ENCODE measurements at regions not wholly inside any gene's neighbourhood (a gene's known extent, or its start where the extent isn't known, plus 50 kb on each side); places are given as distances from the start of the nearest gene placed in this dataset.

DNA sequence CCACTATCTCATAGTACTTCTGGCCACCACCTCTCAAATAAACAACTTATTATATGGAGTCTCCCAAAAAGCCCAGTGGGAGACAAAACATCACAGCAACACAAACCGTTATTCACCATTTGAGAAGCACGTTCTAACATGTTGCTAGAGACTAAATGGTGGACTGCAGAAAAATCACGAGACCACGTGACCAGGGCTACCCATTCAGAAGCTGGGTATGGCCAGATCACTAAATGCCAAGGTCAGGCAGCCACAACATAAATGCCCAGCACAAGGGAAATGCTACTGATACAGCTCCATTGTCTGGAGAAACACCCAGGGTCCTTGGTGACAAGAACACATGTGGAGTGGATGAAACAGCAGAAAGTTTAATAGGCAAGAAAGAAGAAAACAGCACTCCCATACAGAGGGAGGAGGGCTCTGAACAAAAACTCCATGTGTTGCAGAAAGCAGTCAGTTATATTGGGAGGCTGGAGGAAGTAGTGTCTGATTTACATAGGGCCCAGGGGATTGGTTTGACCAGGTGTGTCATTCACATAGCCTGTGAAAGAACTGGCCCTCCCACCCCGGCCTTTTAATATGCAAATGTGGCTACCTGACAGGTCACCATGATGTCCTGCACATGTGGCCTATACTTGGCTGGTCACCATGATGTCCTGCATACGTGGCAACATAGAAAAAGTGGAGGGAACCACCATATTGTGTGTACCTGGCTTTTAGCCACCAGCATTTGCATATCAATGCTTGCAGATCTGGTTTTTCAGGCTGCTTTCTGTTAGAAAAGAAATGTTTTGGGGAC lies 97.2 kb downstream of the TRIM36 start:
- DNase-seq (ENCODE audit: low read depth in 2 of 2, low spot score in 1 of 2): no peak

DNA sequence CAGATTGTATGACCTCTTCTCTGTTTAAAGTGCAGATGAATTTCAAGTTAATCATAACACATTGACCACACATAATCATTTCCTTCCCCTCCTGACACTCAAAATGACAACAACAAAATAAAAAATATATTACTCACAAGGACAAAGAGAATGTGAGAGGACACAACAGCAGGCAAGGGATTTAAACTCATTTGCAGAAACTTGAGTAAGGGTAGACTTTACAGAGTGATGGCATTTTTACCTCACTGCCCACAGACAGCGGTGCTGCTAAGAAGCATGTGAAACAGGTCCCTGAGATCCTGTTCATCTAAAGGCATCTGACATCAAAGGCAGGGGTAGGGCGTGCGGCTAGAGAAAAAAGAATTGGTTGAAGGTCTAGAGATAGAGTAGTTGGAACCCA lies 99.0 kb downstream of the TRIM36 start:
- no peak for DNase-seq (ENCODE audit: low read depth in 2 of 2, low spot score in 1 of 2)

DNA sequence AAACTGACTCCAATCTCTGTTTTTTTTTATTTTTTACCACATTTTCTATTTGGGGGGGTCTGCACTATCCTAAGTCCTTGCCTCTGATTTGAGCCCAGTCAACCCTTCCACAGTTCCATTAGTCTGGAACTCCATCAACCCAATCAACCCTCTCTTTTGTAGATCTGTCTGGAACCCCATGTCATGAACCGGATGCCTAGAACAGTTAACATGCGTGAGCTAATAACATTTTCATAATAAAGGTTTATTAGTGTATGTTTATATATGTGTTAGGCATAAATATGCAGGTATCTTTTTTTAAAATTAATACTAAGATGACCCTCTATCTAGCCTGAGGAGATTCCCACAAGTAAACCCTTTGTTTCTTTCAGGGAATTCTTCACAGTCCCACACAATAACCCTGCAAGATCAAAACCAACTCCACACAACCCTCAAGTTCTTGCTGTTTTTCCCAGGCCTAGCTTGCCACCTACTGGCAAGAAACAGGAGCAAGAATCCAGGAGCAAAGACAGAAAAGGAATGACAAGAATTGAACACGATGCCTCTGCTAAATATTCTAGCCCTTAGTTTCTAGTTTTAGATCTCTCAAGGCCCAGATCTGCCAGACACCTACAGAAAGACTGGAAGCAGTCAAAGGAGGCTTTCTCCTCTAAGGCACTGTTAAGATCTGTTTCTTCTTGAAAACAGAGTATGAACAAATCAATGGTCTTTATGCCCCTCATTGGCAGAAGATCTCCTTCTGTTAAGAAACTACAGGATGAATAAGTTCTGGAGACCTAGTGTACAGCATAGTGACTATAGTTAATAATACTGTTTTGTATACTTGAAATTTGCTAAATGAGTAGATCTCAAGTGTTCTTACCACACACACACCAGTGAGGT lies 100.4 kb downstream of the TRIM36 start:
- no peak for DNase-seq (ENCODE audit: low read depth in 2 of 2, low spot score in 1 of 2)

DNA sequence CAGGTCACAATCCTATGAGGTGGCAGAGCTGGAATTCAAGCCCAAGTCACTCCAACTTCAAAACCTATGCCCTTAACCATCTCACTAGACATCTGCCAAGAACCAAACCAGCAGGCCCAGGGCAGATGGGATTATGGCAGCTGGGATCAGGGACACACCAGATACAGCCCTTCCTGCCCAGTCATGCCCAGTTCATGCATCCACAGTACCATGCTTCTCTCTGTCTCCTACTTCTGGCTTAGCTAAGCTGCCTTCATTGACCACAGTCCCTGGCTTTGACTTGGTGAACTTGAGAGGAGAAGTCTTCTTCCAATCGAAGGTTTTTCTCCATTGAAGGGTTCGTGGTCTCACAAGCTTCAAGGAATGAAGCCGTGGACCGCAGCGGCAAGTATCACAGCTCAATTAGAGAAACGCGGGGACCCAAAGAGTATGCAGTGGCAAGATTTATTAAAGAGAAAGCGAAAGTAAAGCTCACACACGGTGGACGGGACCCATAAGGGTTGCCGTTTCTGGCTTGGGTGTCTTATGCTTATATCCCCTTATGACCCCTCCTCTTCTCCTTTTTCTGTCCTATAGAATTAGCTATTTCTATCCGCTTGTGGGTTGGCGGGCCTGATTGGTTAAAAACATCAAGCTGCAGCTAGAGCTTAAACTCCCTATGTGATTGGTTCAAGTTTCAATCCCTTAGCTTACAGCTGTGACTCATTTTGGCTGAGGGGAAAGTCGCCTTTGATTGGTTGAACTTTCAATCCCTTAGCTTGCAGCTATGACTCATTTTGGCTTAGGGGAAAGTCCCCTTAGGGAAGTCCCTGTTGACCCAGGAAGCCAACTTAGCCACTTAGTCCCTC lies 101.2 kb downstream of the TRIM36 start:
- DNase-seq (ENCODE audit: low read depth in 2 of 2, low spot score in 1 of 2): peak in 1 of 2 donors; percentile 6

DNA sequence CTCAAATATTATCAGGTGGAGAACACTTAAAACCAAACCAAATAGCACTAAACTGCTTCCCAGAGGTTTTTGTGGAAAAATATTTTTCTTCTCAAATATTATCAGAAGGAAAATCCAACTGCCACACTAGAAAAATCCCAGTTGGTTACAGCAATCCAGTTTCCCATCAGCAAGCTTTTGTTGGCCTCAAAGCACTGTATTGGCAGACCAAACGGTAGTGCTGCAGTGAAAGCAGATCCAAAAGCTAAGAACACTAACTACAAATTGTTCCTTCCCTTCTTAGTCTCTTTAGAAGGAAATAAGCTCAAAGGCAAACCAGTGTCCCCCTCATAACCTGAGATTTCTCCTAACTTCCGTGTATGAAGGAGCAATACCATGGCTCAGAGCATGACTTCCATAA lies 105.3 kb downstream of the TRIM36 start:
- no peak for DNase-seq (ENCODE audit: low read depth in 2 of 2, low spot score in 1 of 2)

DNA sequence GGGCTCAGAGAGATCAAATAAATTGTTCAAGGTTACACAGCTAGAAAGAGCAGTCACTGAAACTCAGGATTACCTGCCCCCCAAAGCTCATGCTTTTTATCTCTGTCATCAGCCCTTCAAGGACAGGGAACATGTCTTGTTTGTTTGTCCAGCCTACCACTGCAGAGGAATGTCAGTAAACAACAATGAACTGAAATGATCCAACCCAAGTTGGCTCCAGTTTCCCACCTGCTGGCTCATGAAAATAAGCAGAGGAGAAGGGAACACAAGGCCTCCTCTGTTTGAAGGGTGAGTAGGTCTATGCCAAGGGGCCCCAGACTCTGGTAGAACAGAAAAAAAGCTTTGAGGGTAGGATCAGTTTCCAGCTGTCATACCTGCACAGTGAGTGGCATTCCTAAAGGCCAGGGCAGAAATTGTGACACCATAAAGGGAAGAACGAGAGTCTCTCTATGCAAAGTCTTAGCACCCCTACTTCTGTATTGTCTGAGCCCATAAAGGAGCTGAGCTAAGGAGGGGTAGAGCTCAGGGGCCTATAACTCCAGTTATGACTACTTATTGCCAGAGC lies 115.2 kb downstream of the TRIM36 start:
- DNase-seq (ENCODE audit: low read depth in 2 of 2, low spot score in 1 of 2): no peak

DNA sequence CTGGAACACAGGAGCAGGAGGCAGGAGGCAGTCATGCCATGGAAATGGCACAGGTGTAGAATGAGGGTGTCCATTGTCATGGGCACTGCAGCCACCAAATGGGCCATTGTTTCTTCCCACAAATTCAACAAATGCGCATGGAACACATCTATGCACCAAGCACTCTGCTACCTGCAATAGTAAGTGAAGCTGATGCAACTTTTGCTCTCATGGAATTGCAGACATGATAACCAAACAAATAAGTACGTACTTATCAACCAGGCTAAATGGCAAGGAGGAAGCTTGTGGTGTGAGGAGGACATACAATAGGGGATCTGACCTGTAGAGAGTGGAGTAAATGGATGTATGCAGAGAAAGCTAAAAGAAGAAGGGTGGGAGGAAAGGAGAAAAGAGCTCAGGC lies 116.8 kb downstream of the TRIM36 start:
- no peak for DNase-seq (ENCODE audit: low read depth in 2 of 2, low spot score in 1 of 2)

DNA sequence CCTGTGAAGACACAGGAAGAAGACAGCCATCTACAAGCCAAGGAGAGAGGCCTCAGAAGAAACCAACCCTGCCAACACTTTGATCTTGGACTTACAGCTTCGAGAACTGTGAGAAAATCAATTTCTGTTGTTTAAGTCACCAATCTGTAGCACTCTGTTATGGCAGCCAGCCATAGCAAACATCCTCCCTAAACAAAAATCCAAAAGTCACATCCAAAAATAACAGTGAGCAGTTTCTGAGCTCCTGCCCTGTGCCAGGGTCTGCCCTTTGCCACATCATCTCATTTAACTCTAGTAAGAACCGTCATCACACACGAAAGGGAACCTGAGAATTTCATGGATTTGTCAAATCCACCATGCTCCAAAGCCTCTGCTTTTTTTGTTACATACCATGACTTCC lies 118.8 kb downstream of the TRIM36 start:
- no peak for DNase-seq (ENCODE audit: low read depth in 2 of 2, low spot score in 1 of 2)

DNA sequence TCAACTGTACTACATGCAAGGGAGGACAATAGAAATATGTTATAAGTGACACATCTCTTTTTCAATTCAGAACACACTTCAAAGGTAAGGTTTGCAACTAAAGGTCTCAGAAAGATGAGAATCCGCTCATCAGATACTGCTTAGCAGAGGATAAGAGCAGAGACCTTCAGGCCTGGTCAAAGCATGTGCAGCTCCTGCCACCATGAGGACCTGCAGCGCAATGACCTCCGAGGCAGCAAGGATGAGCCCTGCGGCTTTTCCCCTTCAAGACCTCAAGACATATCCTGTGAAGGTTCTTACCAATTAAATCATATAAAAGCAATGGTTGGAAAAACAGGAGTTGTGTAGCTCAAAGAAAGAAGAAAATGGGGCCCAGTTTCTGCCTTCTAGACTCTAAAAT lies 135.8 kb downstream of the TRIM36 start:
- no peak for DNase-seq (ENCODE audit: low read depth in 2 of 2, low spot score in 1 of 2)

DNA sequence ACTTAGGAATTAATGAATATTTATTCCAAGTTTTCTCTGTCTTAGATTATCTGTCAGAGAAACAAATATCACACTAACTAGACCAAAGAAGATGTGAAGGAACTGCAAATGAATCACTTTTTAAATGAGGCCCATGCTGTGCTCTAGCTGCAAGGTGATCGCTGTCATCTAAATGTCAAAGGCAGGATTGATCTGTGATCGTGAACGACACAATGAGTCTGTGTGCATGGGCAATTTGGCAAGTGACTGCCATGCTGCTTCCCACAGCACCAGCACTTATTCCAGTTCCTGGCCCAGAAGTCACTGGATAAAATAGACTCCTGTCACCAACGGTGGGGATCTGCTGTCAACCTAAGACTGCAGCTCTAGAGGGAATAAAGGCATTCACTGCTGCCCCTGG lies 141.2 kb downstream of the TRIM36 start:
- DNase-seq (ENCODE audit: low read depth in 2 of 2, low spot score in 1 of 2): no peak

DNA sequence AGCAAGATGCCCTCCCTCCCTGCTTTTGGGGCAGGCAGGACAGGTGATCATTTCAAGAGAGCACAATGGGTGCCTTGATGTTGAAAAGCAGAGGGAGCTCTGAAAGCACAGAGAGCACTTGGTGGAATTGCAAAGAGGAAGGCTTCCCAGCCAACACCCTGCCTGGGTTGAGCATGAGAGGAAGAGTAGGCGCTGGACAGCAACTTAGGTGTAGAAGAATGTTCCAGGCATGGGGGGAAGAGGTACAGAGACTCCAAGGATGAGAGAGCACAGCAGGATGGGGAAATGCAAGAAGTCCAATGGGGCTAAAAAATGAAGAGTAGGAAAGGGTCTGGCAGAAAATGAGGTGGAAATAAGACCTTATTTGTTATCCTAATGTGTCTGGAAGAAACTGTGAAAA lies 144.8 kb downstream of the TRIM36 start:
- DNase-seq (ENCODE audit: low read depth in 2 of 2, low spot score in 1 of 2): no peak

DNA sequence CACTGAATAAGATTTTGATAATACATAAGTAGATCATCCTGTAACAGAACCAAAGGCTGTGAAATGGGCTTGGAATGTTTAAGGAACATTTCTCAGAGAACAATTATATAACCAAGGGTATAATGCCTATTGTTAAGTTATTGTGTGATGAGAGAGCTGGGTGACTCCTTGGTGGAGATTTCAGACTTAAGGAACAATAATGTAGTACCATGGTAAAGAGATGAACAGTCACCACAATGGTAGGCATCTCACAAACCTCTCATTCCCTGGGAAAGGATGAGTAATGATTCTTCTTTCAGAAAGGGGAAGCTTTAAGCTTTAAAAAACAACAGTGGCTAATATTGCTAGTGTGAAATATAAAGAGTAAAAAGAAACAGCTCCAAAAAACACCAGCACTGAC lies 147.4 kb downstream of the TRIM36 start:
- no peak for DNase-seq (ENCODE audit: low read depth in 2 of 2, low spot score in 1 of 2)

DNA sequence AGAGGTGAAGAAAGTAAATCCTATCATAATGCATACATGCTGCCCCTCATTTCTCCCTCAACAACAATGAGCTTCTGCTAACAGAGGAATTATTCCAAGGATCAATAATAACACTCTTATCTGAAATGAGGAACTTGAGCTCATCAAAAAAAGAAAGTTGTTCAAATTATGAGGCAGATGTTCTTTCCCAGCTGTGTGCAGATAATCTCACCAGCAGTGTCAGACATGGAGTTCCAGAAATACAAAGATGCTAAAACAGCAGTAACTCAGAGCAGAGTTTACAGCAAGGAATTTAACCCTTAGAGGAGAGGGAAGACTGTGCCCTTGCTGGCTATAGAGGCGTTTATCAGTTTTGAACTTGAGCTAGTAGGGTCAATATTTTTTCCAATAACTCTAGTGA lies 153.1 kb downstream of the TRIM36 start:
- no peak for DNase-seq (ENCODE audit: low read depth in 2 of 2, low spot score in 1 of 2)

DNA sequence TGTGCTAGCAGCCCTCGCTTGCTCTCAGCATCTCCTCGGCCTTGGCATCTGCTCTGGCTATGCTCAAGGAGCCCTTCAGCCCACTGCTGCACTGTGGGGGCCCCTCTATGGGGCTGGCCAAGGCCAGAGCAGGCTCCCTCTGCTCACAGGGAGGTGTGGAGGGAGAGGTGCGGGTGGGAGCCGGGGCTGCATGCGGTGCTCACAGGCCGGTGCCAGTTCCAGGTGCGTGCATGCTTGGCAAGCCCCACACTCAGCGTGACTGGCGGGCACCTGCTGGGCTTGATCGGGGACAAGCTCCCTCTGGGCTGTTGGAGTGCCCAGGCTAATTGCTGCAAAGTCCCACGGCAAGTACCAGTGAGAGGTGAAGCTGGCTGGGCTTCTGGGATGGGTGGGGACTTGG lies 170.5 kb downstream of the TRIM36 start:
- DNase-seq (ENCODE audit: low read depth in 2 of 2, low spot score in 1 of 2): no peak

DNA sequence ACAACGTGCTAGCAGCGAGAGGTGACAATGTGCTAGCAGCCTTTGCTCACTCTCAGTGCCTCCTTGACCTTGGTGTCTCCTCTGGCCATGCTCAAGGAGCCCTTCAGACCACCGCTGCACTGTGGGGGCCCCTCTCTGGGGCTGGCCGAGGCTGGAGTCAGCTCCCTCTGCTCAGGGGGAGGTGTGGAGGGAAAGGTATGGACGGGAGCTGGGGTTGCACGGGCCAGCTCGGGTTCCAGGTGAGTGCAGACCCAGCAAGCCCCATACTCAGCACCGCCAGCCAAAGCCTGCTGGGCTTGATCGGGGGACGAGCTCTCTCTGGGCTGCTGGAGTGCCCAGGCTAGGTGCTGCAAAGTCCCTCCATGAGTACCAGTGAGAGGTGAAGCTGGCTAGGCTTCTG lies 180.2 kb downstream of the TRIM36 start:
- no peak for DNase-seq (ENCODE audit: low read depth in 2 of 2, low spot score in 1 of 2)

DNA sequence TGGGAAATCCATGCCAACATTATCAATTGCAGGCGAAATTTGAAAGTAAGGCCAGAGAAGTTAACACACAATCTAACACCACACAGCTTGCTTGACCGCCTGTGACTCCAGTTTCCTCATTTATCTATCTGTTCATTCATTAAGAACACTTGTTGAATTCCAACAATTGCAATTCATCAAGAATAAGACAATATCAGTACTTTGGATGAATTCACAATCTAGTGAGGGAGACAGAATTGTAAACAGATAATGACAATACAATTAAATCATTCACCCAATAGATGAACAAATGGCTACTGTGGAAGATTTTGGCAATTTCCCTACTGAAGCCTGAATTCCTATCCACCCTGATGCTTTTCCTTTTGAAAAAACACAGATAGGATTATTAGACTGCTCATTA lies 181.6 kb downstream of the TRIM36 start:
- DNase-seq (ENCODE audit: low read depth in 2 of 2, low spot score in 1 of 2): no peak

DNA sequence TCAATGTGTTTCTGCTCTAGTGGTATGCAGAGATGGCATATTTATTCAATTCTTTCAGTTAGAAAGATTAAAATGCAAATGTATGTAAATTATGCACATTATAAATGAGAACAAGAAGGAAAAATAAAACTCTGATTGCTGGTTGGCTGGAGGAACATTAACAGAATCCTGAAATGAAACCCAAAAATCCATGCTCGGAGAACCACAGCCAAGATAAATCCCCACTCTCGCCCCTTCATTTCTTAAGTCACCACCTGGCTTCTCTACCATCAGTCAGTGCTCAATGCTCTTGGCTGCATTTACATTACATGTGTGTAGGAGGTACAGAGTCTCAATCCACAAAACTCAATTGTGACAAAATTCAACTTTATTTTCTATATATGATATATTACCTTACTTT lies 184.9 kb downstream of the TRIM36 start:
- no peak for DNase-seq (ENCODE audit: low read depth in 2 of 2, low spot score in 1 of 2)

DNA sequence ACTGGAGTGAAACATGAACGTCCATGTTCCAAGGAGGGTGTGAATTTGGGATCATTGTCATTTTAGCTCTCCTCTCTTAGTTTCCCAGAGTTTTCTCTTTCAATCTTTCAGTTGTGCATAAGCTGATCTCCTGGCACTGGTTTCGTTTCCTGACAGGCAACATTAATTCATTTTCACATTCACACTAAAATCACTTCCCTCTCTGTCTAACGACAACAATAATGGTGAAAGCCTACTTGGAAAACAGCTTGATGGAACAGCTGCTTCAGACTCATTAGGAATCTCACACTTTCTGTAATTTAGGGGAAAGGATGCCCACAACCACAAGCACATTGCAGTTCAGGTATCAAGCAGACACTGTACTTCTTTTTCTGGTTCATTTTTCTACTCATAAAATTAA lies 188.6 kb downstream of the TRIM36 start:
- DNase-seq (ENCODE audit: low read depth in 2 of 2, low spot score in 1 of 2): no peak

DNA sequence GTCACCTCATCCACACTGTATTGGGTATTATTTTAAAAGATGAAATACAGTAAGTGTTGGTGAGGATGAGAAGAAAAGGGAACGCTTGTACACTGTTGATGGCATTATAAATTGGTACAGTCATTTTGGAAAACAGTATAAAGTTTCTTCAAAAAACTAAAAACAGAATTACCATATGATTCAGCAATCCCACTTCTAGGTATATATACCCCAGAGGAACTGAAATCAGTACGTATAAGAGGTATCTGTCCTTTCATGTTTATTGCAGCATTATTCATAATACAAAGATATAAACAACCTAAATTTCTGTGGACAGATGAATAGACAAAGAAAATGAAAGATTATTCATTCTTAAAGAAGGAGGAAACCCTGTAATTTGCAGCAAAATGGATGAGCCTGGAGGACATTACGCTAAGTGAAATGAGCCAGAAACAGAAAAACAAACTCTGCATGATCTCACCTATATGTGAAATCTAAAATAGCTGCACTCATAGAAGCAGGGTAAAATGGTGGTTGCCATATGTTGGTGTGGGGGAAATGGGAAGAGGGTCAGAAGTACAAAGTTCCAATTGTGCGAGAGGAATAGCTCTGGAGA lies 191.6 kb downstream of the TRIM36 start:
- no peak for DNase-seq (ENCODE audit: low read depth in 2 of 2, low spot score in 1 of 2)

DNA sequence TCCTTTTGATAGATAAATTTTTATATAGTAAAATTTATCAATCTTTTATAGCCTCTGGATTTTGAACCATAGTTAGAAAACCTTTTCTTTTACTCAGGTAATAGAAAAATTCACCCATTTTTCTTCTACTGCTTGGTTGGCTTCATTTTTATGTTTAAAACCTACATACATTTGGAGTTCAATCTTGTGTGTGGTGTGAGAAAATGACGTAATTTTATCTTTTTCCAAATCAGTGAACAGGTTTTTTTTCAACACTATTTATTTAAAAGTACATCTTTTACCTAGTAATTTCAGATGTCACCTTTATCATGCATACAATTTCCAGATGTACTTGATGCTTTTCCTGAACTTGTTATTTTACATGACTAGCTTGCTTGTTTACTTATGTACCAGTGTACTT lies 200.2 kb downstream of the TRIM36 start:
- no peak for DNase-seq (ENCODE audit: low read depth in 2 of 2, low spot score in 1 of 2)

DNA sequence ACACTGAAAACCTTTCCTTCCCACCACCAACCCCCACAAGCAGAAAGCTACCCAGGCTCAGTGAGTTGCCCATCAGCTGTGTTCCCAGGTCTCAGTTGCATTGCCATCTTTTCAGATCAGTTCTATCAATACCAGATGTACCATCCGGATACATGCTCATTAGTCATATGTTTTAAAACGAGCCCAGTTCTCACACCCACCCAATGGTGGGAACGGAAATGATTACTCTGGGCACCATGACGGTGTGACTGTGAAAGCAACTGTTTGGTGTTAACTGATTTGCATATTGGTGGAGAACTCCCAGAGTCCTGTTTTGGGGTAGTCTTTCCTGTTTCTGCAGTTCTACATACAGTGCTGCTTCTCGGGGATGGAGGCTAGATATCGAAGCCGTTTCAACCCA lies 212.3 kb downstream of the TRIM36 start:
- no peak for DNase-seq (ENCODE audit: low read depth in 2 of 2, low spot score in 1 of 2)

Measured in stimulated activated CD8-positive, alpha-beta memory T cell treated with anti-CD3 and anti-CD28 coated beads, Interleukin-4, amount 100 ng/mL, for 4 hours (primary cell).